ENCODE measurements at regions not wholly inside any gene's neighbourhood (a gene's known extent, or its start where the extent isn't known, plus 50 kb on each side); places are given as distances from the start of the nearest gene placed in this dataset.

DNA sequence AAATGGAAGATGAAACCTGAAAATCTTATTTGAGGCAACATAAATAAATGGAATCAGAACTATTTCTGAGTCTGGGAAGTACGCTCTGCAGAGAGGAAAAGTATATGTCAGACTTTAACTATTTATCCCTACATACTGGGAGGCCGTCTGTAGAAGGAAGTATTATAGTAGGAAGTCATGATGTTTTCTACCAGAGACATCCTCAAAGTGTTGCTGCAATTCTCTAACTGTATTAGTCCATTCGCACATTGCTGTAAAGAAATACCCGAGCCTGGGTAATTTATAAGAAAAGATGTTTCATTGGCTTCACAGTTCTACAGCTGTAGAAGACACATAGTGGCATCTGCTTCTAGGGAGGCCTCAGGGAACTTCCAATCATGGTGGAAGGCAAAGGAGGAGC lies 88.7 kb upstream of the TBL1X start (continued):
- TF ChIP-seq, protein P1, sequence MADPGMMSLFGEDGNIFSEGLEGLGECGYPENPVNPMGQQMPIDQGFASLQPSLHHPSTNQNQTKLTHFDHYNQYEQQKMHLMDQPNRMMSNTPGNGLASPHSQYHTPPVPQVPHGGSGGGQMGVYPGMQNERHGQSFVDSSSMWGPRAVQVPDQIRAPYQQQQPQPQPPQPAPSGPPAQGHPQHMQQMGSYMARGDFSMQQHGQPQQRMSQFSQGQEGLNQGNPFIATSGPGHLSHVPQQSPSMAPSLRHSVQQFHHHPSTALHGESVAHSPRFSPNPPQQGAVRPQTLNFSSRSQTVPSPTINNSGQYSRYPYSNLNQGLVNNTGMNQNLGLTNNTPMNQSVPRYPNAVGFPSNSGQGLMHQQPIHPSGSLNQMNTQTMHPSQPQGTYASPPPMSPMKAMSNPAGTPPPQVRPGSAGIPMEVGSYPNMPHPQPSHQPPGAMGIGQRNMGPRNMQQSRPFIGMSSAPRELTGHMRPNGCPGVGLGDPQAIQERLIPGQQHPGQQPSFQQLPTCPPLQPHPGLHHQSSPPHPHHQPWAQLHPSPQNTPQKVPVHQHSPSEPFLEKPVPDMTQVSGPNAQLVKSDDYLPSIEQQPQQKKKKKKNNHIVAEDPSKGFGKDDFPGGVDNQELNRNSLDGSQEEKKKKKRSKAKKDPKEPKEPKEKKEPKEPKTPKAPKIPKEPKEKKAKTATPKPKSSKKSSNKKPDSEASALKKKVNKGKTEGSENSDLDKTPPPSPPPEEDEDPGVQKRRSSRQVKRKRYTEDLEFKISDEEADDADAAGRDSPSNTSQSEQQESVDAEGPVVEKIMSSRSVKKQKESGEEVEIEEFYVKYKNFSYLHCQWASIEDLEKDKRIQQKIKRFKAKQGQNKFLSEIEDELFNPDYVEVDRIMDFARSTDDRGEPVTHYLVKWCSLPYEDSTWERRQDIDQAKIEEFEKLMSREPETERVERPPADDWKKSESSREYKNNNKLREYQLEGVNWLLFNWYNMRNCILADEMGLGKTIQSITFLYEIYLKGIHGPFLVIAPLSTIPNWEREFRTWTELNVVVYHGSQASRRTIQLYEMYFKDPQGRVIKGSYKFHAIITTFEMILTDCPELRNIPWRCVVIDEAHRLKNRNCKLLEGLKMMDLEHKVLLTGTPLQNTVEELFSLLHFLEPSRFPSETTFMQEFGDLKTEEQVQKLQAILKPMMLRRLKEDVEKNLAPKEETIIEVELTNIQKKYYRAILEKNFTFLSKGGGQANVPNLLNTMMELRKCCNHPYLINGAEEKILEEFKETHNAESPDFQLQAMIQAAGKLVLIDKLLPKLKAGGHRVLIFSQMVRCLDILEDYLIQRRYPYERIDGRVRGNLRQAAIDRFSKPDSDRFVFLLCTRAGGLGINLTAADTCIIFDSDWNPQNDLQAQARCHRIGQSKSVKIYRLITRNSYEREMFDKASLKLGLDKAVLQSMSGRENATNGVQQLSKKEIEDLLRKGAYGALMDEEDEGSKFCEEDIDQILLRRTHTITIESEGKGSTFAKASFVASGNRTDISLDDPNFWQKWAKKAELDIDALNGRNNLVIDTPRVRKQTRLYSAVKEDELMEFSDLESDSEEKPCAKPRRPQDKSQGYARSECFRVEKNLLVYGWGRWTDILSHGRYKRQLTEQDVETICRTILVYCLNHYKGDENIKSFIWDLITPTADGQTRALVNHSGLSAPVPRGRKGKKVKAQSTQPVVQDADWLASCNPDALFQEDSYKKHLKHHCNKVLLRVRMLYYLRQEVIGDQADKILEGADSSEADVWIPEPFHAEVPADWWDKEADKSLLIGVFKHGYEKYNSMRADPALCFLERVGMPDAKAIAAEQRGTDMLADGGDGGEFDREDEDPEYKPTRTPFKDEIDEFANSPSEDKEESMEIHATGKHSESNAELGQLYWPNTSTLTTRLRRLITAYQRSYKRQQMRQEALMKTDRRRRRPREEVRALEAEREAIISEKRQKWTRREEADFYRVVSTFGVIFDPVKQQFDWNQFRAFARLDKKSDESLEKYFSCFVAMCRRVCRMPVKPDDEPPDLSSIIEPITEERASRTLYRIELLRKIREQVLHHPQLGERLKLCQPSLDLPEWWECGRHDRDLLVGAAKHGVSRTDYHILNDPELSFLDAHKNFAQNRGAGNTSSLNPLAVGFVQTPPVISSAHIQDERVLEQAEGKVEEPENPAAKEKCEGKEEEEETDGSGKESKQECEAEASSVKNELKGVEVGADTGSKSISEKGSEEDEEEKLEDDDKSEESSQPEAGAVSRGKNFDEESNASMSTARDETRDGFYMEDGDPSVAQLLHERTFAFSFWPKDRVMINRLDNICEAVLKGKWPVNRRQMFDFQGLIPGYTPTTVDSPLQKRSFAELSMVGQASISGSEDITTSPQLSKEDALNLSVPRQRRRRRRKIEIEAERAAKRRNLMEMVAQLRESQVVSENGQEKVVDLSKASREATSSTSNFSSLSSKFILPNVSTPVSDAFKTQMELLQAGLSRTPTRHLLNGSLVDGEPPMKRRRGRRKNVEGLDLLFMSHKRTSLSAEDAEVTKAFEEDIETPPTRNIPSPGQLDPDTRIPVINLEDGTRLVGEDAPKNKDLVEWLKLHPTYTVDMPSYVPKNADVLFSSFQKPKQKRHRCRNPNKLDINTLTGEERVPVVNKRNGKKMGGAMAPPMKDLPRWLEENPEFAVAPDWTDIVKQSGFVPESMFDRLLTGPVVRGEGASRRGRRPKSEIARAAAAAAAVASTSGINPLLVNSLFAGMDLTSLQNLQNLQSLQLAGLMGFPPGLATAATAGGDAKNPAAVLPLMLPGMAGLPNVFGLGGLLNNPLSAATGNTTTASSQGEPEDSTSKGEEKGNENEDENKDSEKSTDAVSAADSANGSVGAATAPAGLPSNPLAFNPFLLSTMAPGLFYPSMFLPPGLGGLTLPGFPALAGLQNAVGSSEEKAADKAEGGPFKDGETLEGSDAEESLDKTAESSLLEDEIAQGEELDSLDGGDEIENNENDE (IDR thresholded peaks at IDR 0.05; ENCODE audit: insufficient replicate concordance, low read length), result no peak
- TF ChIP-seq POLR2A (IDR thresholded peaks at IDR 0.05; ENCODE audit: control extremely low read depth in 1 of 2, low read depth in 2 of 2, low read length in 2 of 2) (no peak), EP300 (IDR thresholded peaks at IDR 0.05; ENCODE audit: borderline replicate concordance in 1 of 2, low read depth in 2 of 2, low read length in 2 of 2) (no peak)
- TF ChIP-seq, protein P2, sequence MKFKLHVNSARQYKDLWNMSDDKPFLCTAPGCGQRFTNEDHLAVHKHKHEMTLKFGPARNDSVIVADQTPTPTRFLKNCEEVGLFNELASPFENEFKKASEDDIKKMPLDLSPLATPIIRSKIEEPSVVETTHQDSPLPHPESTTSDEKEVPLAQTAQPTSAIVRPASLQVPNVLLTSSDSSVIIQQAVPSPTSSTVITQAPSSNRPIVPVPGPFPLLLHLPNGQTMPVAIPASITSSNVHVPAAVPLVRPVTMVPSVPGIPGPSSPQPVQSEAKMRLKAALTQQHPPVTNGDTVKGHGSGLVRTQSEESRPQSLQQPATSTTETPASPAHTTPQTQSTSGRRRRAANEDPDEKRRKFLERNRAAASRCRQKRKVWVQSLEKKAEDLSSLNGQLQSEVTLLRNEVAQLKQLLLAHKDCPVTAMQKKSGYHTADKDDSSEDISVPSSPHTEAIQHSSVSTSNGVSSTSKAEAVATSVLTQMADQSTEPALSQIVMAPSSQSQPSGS (IDR thresholded peaks at IDR 0.05; ENCODE audit: low read length), result no peak
